Common myeloid progenitor, CD34-positive (primary cell): ENCODE measurements at regions not wholly inside any gene's neighbourhood (a gene's known extent, or its start where the extent isn't known, plus 50 kb on each side); places are given as distances from the start of the nearest gene placed in this dataset.

Experiments used
- CTCF ChIA-PET: fragments of 350-600 bp; sonication (Branson Sonifier 250); formaldehyde crosslinking; loops from one replicate; lab custom pipeline; 2021; ENCODE audit warnings: antibody characterized with exemption; lab: Charles Lee
- POLR2A ChIA-PET: fragments of 350-600 bp; sonication (Branson Sonifier 250); formaldehyde crosslinking; loops from one replicate; lab custom pipeline; 2021; ENCODE audit warnings: antibody characterized with exemption; lab: Charles Lee
- DNase-seq, 3 donors: peaks; one replicate each; pipeline versions ENCODE4 v3.0.0 to v3.0.0-alpha.2; 2013
- H3K27ac ChIP-seq, 2 experiments: 1 replicate in 1 of 2; 2 replicates in 1 of 2; pipeline ENCODE4 v1.7.0; 2013; ENCODE audit warnings: inconsistent platforms in 2 of 2, low read length in 2 of 2, mild to moderate bottlenecking in 2 of 2, low read depth in 1 of 2, moderate library complexity in 1 of 2; ENCODE audit not compliant: severe bottlenecking in 2 of 2, insufficient read depth in 1 of 2, poor library complexity in 1 of 2
- H3K27me3 ChIP-seq, 5 experiments: replicated peaks in 2 of 5; 1 replicate in 3 of 5; 2 replicates in 2 of 5; pipeline versions ENCODE4 v1.6.1 to v1.7.0; 2013; ENCODE audit warnings: low read length in 4 of 5, mild to moderate bottlenecking in 2 of 5, moderate library complexity in 2 of 5, inconsistent platforms in 1 of 5; ENCODE audit not compliant: insufficient read depth in 5 of 5, control insufficient read depth in 4 of 5
- H3K36me3 ChIP-seq, 4 experiments: 1 replicate in 2 of 4; 2 replicates in 2 of 4; pipeline versions ENCODE4 v1.6.1 to v1.7.0; 2013; ENCODE audit warnings: low read length in 3 of 4, control low read depth in 1 of 4, mild to moderate bottlenecking in 1 of 4; ENCODE audit not compliant: control insufficient read depth in 4 of 4, insufficient read depth in 4 of 4
- H3K4me1 ChIP-seq, 4 experiments: 1 replicate in 3 of 4; 2 replicates in 1 of 4; pipeline versions ENCODE4 v1.6.1 to v1.7.1; 2013; ENCODE audit warnings: low read length in 3 of 4, mild to moderate bottlenecking in 3 of 4, control low read depth in 1 of 4, inconsistent platforms in 1 of 4, moderate library complexity in 1 of 4; ENCODE audit not compliant: control insufficient read depth in 4 of 4, insufficient read depth in 4 of 4; ENCODE audit errors: control extremely low read depth in 1 of 4
- H3K4me3 ChIP-seq, 7 experiments: 1 replicate in 4 of 7; 2 replicates in 3 of 7; pipeline versions ENCODE4 v1.5.1 to v1.7.0; 2013; ENCODE audit warnings: mild to moderate bottlenecking in 7 of 7, low read length in 6 of 7, moderate library complexity in 6 of 7, inconsistent platforms in 2 of 7, low read depth in 2 of 7, control low read depth in 1 of 7; ENCODE audit not compliant: insufficient read depth in 4 of 7, control insufficient read depth in 1 of 7; ENCODE audit errors: extremely low read depth in 1 of 7
- H3K9me3 ChIP-seq, 5 experiments: 1 replicate in 4 of 5; 2 replicates in 1 of 5; pipeline versions ENCODE4 v1.6.1 to v1.7.1; 2013; ENCODE audit warnings: low read length in 4 of 5, mild to moderate bottlenecking in 2 of 5, inconsistent platforms in 1 of 5, low read depth in 1 of 5, moderate library complexity in 1 of 5; ENCODE audit not compliant: control insufficient read depth in 4 of 5, insufficient read depth in 2 of 5; ENCODE audit errors: control extremely low read depth in 1 of 5
- WGBS: methylation state at CpG from one replicate; pipeline ENCODE4 v1.1.5; 2013; ENCODE audit not compliant: insufficient coverage; 5-methylcytosine and 5-hydroxymethylcytosine counted together

DNA sequence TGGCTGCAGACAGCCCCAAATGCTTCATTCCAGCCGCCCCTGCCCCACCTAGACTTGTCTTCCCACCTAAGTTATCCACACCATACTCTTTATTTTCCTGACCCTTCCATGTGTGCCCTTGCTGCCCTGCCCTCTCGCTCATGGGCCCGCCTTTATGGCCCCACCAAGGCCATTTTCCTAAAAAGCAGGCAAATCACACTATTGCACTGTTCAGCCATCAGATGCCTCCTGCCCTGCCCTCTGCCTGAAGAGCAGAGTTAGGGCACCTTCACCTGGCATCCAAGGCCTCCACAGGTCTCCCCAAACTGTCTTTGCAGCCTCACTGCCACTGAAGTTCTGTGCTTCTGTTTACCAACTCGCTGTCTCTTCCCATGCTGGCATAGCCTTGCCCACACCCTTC is 496.7 kb downstream of the EIPR1 start:
- Histone ChIP-seq H3K27ac (no peak overlapping the region), H3K4me3 (no peak overlapping the region), H3K4me1 (no peaks in the 10 kb centered on the region), H3K27me3 (no peaks in the 10 kb centered on the region), H3K9me3 (peaks cover 0 to 13% (median 0%) of the 10 kb centered on the region in 5 experiments), H3K36me3 (no peaks in the 10 kb centered on the region)
- DNase-seq: no peak
- 100% methylated on average over 4 of the region's 4 CpGs for WGBS
- CTCF ChIA-PET: interaction anchor here (0.9 kb wide), 1 partner anchor 10 kb away, joined by 4 read pairs; no protein-coding TSS in a partner anchor
- POLR2A ChIA-PET: no interaction called here

DNA sequence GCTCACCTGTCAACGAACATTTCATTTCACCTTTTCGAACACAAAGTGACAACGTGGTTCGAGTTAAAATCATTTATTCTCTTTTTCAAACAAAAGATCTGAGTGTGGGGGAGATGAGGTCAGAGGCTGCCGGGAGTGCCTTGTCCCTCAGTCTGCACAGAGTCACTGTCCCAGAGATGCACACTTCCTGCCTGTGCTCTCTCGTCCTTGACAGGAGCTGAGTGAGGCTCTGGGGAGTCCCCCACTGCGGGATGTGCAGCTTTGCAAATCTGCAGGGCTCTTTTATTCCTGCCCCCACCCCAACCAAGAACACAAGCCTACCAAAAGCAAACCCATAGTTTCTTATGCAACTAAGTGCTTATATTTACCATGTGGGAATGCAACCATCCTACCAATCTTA is 497.8 kb downstream of the EIPR1 start:
- ChIA-PET POLR2A (no interaction called here), CTCF (no interaction called here)
- Histone ChIP-seq H3K36me3 (no peaks in the 10 kb centered on the region), H3K27me3 (no peaks in the 10 kb centered on the region), H3K9me3 (peaks cover 0 to 13% (median 0%) of the 10 kb centered on the region in 5 experiments), H3K27ac (no peak overlapping the region), H3K4me3 (no peak overlapping the region), H3K4me1 (no peaks in the 10 kb centered on the region)
- 57% methylated on average over 2 of the region's 7 CpGs for WGBS
- no peak for DNase-seq

DNA sequence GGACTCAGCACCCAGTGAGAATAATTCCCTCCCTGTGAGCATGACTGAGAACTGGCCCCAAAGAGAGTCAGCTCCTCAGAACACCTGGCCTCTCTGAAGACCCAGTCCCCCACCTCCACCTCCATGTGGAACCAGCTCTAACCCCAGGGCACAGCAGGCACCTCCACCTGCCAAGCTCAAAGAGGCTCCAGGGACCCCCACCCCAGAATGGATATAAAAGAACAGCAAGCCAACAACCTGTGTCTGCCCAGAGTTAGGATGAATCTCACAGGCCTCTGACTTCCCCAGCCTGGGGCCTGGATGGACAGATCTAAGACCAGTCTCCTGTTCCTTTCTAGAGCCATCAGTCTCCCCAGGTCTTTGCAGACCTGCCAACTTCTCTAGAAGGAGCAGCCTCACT is 498.5 kb downstream of the EIPR1 start:
- Histone ChIP-seq H3K36me3 (no peaks in the 10 kb centered on the region), H3K9me3 (peaks cover 0 to 13% (median 0%) of the 10 kb centered on the region in 5 experiments), H3K4me3 (no peak overlapping the region), H3K27me3 (no peaks in the 10 kb centered on the region), H3K4me1 (no peaks in the 10 kb centered on the region), H3K27ac (no peak overlapping the region)
- POLR2A ChIA-PET: no interaction called here
- DNase-seq: no peak
- CTCF ChIA-PET: no interaction called here

DNA sequence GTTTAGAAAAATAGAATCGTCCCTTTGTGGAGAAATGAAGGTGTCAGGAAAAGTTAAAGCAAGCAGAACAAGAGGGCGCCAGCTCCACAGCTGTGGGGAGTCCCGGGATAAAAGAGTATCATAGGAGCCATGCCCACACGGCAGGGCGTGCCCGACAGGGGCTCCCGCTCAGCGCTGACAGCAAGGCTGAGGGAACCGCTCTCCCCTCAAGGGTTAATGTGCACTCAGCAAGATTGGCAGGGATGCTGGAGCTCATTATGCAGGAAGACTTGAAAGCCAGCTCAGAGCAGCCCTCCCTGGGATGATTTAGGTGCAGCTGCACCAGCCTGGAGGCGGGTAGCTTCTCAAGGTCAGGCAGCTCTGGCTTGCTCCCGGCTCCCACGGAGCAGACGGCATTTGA is 500.2 kb downstream of the EIPR1 start:
- no peaks in the 10 kb centered on the region for H3K4me1 ChIP-seq
- ChIA-PET POLR2A (no interaction called here), CTCF (no interaction called here)
- WGBS: 97% methylated on average over 9 of the region's 13 CpGs
- DNase-seq: no peak
- no peaks in the 10 kb centered on the region for H3K36me3 ChIP-seq
- no peak overlapping the region for H3K4me3 ChIP-seq
- no peak overlapping the region for H3K27ac ChIP-seq
- H3K27me3 ChIP-seq: no peaks in the 10 kb centered on the region
- H3K9me3 ChIP-seq: peaks cover 0 to 5% (median 0%) of the 10 kb centered on the region in 5 experiments

DNA sequence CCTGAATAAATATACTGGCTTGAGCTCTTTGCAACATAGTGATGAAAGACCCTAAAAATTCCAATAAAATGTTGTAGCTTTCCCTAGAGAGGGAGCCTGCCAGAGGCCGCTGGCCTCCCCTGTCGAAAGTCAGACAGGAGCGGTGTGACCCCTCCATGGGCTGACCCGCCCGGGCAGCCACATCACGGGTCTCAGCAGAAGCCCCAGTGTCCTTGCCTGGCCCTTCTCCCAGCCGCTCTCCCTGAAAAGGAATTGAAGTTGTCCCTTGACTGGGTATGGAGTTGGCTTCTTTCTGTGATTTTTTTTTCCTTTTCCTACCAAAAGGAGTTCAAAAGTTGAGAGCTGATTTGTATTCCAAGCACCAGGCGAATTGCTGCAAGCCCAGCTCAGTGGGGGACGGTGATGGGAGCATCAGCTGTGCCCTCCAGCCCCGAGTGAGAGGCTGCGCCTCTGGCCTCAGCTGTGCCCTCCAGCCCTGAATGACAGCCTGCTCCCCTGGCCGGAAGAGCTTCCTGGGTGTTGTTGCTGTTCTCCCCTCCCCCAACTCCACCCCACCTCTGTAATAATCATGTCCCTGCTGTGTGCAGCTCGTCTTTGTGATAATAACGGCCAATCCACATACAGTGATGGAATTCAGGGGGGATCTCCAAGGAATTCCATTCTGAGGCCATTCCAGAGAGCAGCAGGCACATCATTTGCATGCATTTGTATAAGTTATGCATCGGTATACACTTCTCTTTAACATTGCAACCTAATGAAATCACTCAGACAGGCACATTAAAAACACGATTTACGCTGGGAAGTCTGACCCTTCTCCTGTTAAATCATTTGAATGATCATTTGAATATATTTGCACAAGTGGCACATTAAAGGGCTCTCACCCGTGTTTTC is 501.0 kb downstream of the EIPR1 start:
- Histone ChIP-seq H3K27ac (no peak overlapping the region), H3K36me3 (no peaks in the 10 kb centered on the region), H3K9me3 (peaks cover 0 to 4% (median 0%) of the 10 kb centered on the region in 5 experiments), H3K4me3 (no peak overlapping the region), H3K27me3 (no peaks in the 10 kb centered on the region), H3K4me1 (no peaks in the 10 kb centered on the region)
- 94% methylated on average over 11 of the region's 18 CpGs for WGBS
- ChIA-PET CTCF (no interaction called here), POLR2A (no interaction called here)
- no peak for DNase-seq

DNA sequence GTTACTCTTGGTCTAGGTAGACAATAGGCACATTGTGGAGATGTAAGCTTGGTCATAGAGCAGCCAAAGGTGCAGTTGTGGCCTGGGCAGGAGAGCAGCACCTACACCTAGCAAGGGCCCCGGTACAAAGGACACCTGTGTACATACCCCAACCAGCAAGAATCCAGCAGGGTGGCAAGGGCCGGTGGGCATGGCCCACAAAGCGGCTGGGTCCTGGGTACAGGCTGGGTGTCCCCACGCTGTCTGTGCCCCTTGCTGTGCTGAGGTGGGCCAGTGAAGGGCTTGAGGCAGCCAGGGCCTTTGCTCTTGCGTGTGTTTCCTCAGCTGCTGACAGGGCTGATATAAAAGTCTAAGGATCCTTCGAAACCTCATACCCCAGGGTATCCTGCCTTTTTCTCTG is 501.8 kb downstream of the EIPR1 start:
- no peak for DNase-seq
- Histone ChIP-seq H3K27me3 (no peaks in the 10 kb centered on the region), H3K4me1 (no peaks in the 10 kb centered on the region), H3K9me3 (peaks cover 0 to 4% (median 0%) of the 10 kb centered on the region in 5 experiments), H3K27ac (no peak overlapping the region), H3K4me3 (no peak overlapping the region), H3K36me3 (no peaks in the 10 kb centered on the region)
- ChIA-PET CTCF (no interaction called here), POLR2A (no interaction called here)
- WGBS: 93% methylated on average over 3 of the region's 6 CpGs

DNA sequence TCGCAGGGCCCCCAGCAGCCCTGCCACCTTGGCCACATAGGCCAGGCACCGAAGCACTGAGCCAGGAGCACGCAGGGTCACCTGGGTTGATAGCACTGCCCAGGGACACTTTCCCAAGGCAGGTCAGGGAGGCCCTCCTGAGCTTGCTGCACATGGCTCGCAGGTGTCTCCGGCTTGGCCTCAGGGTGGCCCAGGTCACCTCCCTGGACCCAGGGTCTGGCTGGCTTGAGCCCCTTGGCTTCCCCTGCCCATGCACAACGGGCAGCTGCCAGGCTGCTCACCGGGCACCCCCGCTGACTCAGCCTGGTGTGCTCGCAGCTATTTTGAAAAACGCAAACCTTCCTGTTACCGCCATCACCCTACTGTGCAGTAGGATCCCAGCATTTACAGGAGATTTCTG is 502.3 kb downstream of the EIPR1 start:
- no peaks in the 10 kb centered on the region for H3K36me3 ChIP-seq
- H3K9me3 ChIP-seq: peaks cover 0 to 4% (median 0%) of the 10 kb centered on the region in 5 experiments
- 95% methylated on average over 8 of the region's 11 CpGs for WGBS
- H3K4me3 ChIP-seq: no peak overlapping the region
- ChIA-PET CTCF (no interaction called here), POLR2A (no interaction called here)
- H3K27me3 ChIP-seq: no peaks in the 10 kb centered on the region
- H3K4me1 ChIP-seq: no peaks in the 10 kb centered on the region
- no peak for DNase-seq
- H3K27ac ChIP-seq: no peak overlapping the region
